Myocyte (in vitro differentiated cells): ENCODE measurements at regions not wholly inside any gene's neighbourhood (a gene's known extent, or its start where the extent isn't known, plus 50 kb on each side); places are given as distances from the start of the nearest gene placed in this dataset.
"Not testable (repeated sequence)": the region's sequence is repeated elsewhere in the genome, so short reads cannot be mapped to it uniquely, and the experiment has no call there.

ENCODE experiments used
- DNase-seq: peaks from one replicate; pipeline ENCODE4 v3.0.0-alpha.2; 2012; ENCODE audit warnings: low read depth

DNA sequence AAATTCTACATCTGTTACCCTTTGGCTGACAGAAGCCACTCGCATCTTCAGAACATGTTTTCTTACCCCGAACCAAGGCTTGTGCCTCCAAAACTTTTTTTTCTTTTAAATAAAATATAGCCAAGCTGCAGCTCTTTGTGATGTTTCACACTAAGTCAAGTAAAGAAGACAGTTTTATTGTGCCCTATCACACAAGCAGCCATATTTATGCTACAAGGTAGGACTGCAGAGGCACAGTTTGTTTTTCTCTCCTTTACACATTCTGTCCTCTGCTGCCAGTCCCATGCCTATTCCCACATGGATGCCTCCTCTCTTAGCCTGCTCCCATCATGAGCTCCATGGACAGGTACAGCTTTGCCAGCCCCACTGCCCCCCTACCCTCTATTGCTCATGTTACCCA, 219.6 kb upstream of the THUMPD2 start:
- DNase-seq = no peak

DNA sequence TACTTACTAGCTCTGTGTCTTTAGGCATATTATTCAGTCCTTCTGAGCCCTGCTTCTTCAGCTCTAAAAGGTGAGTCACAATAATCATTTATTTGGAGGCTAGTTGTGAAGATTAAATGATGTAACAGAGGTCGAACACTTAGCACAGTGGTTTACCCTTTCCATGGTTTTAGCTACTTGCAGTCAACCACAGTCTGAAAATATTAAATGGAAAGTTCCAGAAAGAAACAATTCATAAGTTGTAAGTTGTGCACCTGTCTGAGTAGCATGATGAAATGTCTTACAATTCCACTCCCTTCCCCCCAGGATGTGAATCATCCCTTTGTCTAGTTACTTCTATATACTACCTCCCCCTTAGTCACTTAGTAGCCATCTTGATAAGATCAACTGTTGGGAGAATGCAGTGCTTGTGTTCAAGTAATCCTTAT, 217.6 kb upstream of the THUMPD2 start:
- DNase-seq = peak; percentile 69

GRCh38 chr2:39995005-39995737, 216.1 kb upstream of the THUMPD2 start:
- no peak for DNase-seq

- DNase-seq = no peak
Measured at GRCh38 chr2:39994151-39994550, 215.1 kb upstream of the THUMPD2 start.

- no peak for DNase-seq
Measured at GRCh38 chr2:39991298-39991697, 212.2 kb upstream of the THUMPD2 start.

GRCh38 chr2:39990335-39990900, 211.4 kb upstream of the THUMPD2 start:
- DNase-seq = no peak

DNA sequence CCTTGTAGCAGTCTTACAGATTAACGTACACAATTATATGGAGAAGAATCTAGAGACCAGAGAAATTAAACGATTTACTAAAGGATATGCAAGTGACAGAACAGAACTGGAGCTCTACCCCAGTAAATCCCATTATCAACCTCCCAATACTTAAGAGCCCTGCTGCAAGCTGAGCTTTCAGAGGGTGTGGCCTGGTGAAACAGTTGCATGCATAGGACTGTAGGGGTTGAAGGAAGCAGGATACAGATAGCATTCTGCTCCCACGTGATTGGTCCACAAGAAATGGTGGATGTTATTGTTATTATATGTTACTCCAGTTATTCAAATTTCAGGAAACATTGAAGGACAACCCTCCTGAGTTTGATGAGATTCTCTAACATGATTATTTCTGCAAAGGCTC, 210.8 kb upstream of the THUMPD2 start:
- DNase-seq = no peak

GRCh38 chr2:39981883-39982311, 202.8 kb upstream of the THUMPD2 start:
- no peak for DNase-seq

DNA sequence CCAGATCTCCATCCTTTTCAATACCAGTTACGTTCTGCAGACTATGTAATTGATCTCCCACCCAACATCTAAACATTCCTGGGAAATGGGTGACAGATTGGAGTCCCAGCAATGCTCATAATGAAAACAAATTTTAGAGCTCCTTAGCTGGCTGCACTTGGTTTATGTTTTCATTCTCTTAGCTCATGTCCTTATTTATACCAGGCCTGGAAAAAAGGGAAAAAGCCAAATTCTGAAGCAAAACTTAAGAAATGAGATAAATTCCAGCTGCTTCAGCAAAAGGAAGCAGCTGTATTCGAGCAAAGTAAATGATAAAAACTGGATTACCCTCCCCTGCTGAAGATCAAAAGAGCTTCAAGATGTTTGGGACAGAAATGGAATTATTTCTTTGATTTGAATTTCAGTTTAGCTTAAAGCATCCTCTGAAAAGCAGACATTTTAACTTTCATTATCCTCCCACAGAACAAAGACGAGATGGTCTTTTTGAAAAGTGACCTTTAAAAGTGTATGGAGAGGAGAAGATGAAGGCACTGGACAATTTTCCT, 196.5 kb upstream of the THUMPD2 start:
- no peak for DNase-seq

DNA sequence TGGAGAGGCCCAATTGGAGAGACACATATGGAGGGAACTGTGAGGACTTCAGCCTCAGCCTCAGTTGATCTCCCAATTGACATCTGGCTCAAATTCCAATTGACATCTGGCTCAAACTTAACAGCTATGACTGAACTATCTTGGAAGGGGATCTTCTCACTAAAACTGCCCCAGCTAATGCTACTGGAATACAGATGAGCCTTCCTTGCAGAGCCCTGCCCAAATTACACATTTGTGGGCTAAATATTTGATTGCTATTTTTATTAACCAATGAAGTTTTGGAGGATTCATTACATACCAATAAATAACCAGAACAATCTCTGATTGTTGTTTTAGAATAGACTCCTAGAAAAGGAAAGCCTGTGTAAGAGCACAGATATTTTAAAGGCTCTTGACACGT, 189.0 kb upstream of the THUMPD2 start:
- no peak for DNase-seq

DNA sequence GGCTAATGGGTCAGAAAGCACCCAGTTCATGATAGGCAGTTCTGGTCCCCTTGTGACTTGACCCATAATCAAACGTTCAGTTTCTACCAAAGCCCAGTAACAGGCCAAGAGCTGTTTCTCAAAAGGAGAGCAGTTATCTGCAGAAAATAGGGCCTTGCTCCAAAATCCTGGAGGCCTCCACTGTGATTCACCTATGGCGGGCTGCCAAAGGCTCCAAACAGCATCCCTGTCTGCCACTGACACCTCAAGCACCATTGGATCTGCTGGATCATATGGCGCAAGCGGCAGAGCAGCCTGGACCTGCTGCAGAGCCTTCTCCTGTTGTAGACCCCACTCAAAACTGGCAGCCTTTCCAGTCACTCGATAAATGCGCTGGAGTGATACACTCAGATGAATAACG, 181.6 kb upstream of the THUMPD2 start:
- DNase-seq = not testable (repeated sequence)

DNA sequence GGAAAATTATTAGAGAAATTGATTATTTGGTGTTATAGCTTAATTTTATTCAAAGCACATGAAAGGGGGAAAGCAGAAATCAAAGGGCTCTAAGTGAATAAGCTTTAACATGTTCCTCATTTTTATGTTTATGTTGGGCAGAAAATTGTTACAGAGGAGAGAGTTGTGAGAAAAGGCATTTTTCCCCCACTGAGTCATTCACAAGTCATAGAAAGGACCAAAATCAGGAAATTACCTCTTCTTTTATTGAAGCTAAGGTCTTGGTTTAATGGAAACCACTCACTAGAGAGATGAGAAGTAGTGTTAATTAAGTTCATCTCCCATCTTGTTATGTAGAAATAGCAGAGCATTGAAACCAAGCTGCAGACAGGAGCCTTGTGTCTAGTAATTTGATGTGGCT, 175.3 kb upstream of the THUMPD2 start:
- no peak for DNase-seq

DNA sequence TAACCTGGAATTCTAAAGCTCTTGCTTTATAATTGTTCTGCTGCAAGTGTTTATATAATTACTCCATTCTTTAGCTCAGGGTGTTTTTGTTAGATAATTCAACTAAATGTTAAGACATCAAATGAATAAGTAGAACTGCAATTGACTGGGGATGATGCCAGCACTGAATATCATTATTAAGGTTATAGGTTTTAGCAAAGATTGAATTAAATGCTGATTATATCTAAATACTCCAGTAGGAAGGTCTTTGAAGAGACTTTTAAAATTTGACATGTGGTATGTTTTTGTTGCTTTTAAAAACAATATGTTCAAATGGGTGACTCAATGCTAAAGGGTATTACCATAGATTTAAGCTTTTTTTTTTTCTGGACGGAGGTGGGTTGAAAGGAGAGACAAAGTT, 170.1 kb upstream of the THUMPD2 start:
- no peak for DNase-seq

DNA sequence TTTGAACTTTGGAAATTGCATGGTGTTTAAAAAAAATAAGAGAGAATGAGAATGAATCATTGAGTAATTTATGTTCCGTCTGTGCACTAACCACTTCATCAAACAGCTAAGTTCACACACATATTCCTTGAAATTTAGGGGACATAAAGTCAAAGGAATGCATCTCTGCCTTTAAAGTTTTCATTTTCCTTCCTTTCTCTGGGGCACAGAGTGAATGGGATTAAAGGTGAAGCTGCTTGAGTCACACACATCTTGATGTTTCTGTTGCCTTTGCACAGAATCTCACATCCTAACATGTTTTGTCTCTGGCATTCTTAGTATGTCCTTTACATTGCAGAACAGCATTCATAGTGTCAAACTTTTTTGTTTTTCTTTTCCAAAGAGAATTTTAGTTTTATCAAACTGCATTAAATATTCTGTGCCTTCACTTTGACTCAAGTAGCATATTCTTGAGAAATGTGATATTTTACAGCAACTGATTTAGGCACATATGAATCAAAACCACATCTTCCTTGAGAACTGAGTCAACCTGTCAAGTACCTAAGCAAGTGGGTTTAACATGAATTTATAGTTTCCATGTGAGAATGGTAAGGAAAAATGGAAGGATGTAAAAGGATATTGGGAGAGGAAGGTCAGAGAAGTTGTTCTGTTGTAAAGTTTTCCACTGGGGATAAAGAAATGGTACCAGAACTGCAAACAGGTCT, 169.1 kb upstream of the THUMPD2 start:
- no peak for DNase-seq

DNA sequence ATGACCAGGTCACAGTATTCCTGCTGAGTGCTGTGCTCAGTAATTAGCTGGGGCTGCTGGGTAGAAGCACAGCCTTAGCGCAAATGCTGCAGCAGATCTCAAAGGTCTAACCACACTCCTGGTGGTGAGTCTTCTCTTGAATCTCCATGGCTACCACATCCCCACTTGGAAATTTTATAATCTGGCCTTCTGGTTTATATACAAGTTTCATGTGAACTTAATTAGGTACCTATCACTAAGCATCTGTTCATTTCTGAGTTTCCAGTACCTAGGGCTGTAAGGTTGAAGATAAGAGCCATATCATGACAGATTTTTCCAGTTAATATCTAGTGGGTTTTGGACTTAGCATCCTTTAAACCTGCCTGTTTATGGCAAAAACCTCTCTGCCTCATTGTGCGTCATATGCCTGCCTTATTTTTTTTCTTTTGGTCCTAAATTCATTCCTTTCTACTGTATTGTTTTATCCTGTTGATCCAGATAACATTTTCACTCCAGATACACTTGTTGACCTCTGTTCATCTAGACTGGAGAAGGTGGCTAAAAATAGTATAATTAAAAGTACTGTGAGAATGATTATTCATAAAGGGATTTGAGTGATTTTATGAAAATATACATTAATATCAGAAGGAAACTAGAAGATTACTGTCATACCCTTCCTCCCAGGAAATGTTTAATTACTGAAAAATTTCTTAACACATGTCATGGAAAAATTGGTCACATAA, 168.4 kb upstream of the THUMPD2 start:
- no peak for DNase-seq

DNA sequence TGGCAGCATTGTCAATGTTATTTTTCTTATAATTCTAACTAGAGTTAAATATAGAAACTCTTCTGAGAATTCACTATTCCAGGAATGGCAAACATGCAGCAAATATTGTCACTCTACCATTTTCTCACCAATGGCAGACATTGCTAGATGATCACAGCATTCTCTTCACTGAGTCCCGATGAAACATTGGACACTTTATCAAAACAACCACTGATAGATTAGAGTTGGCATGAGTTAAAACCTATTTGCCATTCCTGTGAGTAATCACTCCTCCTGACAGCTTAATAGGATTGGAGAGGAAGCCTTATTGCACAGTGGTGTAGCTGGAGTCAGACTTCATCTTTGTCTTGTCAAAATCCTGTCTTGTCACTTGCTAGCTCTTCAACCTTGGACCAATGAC, 163.9 kb upstream of the THUMPD2 start:
- peak; percentile 41 for DNase-seq

GRCh38 chr2:39938035-39938835, 159.2 kb upstream of the THUMPD2 start:
- DNase-seq = peak; percentile 60

DNA sequence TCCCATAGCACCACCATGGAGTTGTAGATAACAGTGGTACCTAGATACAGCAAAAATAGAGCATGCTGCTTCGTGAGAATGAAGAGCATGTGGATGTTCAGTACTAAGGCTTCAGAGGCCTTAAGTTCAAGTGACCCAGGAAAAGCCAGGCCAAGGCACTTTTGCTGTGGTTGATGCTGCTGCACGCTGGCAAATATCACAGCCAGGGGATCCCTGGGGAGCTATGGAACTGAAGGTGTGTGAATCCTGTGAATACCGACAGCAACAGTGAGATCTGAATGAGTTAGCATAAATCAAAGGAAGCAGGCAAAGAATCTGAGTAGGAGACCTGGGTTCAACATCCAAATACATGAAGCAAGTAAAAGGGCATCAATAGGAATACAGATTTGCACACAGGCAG, 158.6 kb upstream of the THUMPD2 start:
- no peak for DNase-seq

DNA sequence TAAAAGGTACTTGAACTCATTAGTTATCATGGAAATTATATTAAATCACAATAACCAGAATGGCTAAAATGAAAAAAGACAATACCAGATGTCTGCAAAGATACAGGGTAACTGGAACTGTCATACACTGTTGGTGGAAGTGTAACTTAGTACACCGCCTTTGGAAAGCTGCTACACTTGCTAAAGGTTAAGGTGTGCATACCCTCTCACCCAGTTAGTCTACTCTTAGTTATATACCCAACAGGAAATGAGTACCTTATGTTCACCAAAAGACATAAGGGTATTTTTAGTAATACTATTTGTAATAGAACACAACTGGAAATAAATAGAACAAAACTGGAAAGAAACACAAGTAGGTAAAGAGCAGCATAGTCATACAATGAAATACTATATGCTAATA, 155.8 kb upstream of the THUMPD2 start:
- DNase-seq = no peak

DNA sequence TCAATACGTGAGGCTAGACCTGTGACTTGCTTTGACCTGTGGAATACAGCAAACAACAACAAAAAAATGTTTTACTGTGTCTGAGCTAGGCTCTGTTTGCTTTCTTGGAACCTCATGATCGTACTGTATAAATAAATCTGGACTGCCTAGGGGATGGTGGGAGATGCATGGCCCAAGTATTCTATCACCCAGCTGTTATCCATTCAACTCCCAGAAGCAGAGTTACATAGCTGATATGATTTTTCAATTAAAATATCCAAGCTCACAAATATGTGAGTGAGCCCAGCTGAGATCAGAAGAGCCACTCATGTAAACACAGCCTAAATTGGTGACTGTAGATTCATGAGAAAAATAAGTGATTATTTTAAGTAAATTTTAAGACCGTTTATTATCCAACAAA, 154.1 kb upstream of the THUMPD2 start:
- no peak for DNase-seq

GRCh38 chr2:39932198-39932597, 153.1 kb upstream of the THUMPD2 start:
- DNase-seq = no peak
